A549 (cell line): ENCODE measurements at regions not wholly inside any gene's neighbourhood (a gene's known extent, or its start where the extent isn't known, plus 50 kb on each side); places are given as distances from the start of the nearest gene placed in this dataset.

Experiments
- ATAC-seq, 2 experiments: fragments of 200-7000 bp in 1 of 2; fragments of >200 bp in 1 of 2; cut with Nextera tagmentation in 1 of 2; cut with Tn5 transposase in 1 of 2; 3 replicates each; pipeline versions ENCODE4 v1.8.0 to v1.9.1; 2018 to 2020; ENCODE audit warnings: mild to moderate bottlenecking in 1 of 2, moderate library complexity in 1 of 2
- CTCF ChIA-PET: fragments of 300-600 bp; sonication (Branson Sonifier 250); formaldehyde crosslinking; extraction: SDS; loops from one replicate; lab custom pipeline; 2021; ENCODE audit warnings: antibody characterized with exemption, inconsistent platforms; lab: Yijun Ruan, JAX
- POLR2A ChIA-PET: fragments of 350-600 bp; formaldehyde crosslinking; extraction: SDS; loops from one replicate; lab custom pipeline; 2021; ENCODE audit warnings: antibody characterized with exemption, inconsistent platforms; lab: Yijun Ruan, JAX
- DNase-seq, 2 experiments: peaks; one replicate each; pipeline versions ENCODE4 v3.0.0 to v3.0.0-alpha.2; 2011 to 2016; ENCODE audit warnings: low read depth in 1 of 2, low spot score in 1 of 2
- FAIRE-seq: peaks from 2 replicates; lab custom pipeline; 2011; peaks lifted over from hg19 to GRCh38; lab: Jason Lieb, UNC
- H3K27ac ChIP-seq, 2 experiments: fragments of >200 bp; sonication (Bioruptor Twin); formaldehyde crosslinking; 3 replicates each; pipeline ENCODE4 v1.5.1; 2016 to 2017
- H3K4me1 ChIP-seq: fragments of >200 bp; sonication (Bioruptor Twin); formaldehyde crosslinking; 3 replicates; pipeline ENCODE4 v1.6.1; 2016
- H3K4me2 ChIP-seq: fragments of >200 bp; sonication (Bioruptor Twin); formaldehyde crosslinking; 3 replicates; pipeline ENCODE4 v1.6.1; 2016
- H3K4me3 ChIP-seq: fragments of >200 bp; sonication (Bioruptor Twin); formaldehyde crosslinking; 3 replicates; pipeline ENCODE4 v1.5.1; 2016
- H3K9me3 ChIP-seq: fragments of >200 bp; sonication (Bioruptor Twin); formaldehyde crosslinking; 3 replicates; pipeline ENCODE4 v1.6.1; 2016
- BCL3 ChIP-seq: fragments of >200 bp; sonication (Bioruptor Twin); formaldehyde crosslinking; IDR thresholded peaks from 3 replicates; pipeline ENCODE4 v1.6.1; 2016
- BHLHE40 ChIP-seq: IDR thresholded peaks from 2 replicates; pipeline ENCODE4 v1.6.1; 2012; ENCODE audit warnings: low read depth, low read length, inconsistent platforms
- CEBPB ChIP-seq, 2 experiments: fragments of >200 bp in 1 of 2; sonication (Bioruptor Twin) in 1 of 2; formaldehyde crosslinking in 1 of 2; IDR thresholded peaks; 2 replicates each; pipeline ENCODE4 v1.6.1; 2012 to 2016
- CHD2 ChIP-seq: fragments of 150-350 bp; IDR thresholded peaks from 2 replicates; pipeline ENCODE4 v1.6.1; 2014; ENCODE audit warnings: low read length; ENCODE audit not compliant: partially characterized antibody
- ELK1 ChIP-seq: fragments of 150-350 bp; IDR thresholded peaks from 2 replicates; pipeline ENCODE4 v1.6.1; 2014; ENCODE audit warnings: low read depth, mild to moderate bottlenecking, low read length
- FOSB ChIP-seq: fragments of 250-450 bp; sonication (Bioruptor Pico); IDR thresholded peaks from 2 replicates; pipeline ENCODE4 v1.5.0; 2020; ENCODE audit warnings: mild to moderate bottlenecking, moderate library complexity
- GATA3 ChIP-seq: IDR thresholded peaks from 2 replicates; pipeline ENCODE4 v1.6.1; 2012; ENCODE audit warnings: borderline replicate concordance
- HES2 ChIP-seq: fragments of >200 bp; sonication (Bioruptor Twin); formaldehyde crosslinking; IDR thresholded peaks from 2 replicates; pipeline ENCODE4 v1.6.1; 2016
- HOXA7 ChIP-seq: fragments of 250-450 bp; sonication (Bioruptor Pico); IDR thresholded peaks from 2 replicates; pipeline ENCODE4 v1.5.0; 2020; ENCODE audit warnings: mild to moderate bottlenecking, moderate library complexity
- HOXB5 ChIP-seq: fragments of 250-450 bp; sonication (Bioruptor Pico); IDR thresholded peaks from 2 replicates; pipeline ENCODE4 v1.5.0; 2020; ENCODE audit warnings: mild to moderate bottlenecking, moderate library complexity
- KDM1A ChIP-seq: fragments of 200-600 bp; sonication (generic); IDR thresholded peaks from 2 replicates; pipeline ENCODE4 v1.6.1; 2016; ENCODE audit warnings: low read depth, mild to moderate bottlenecking
- KDM5A ChIP-seq: fragments of 200-600 bp; sonication (generic); IDR thresholded peaks from 2 replicates; pipeline ENCODE4 v1.6.1; 2016; ENCODE audit warnings: antibody characterized with exemption, mild to moderate bottlenecking
- MAFK ChIP-seq: fragments of 450-650 bp; IDR thresholded peaks from 2 replicates; pipeline ENCODE4 v1.6.1; 2014; ENCODE audit not compliant: partially characterized antibody
- MAZ ChIP-seq: fragments of 150-350 bp; IDR thresholded peaks from 2 replicates; pipeline ENCODE4 v1.6.1; 2014; ENCODE audit warnings: antibody characterized with exemption, low read depth, low read length, borderline replicate concordance
- NR3C1 ChIP-seq: fragments of >200 bp; sonication (Bioruptor Twin); formaldehyde crosslinking; IDR thresholded peaks from 3 replicates; pipeline ENCODE4 v1.6.1; 2017
- POLR2AphosphoS2 ChIP-seq: conservative IDR thresholded peaks from 2 replicates; pipeline ENCODE4 v1.6.1; 2012; ENCODE audit warnings: low read length, improper control_type of control experiment, inconsistent platforms
- RCOR1 ChIP-seq: fragments of 150-350 bp; IDR thresholded peaks from 2 replicates; pipeline ENCODE4 v1.6.1; 2014; ENCODE audit warnings: antibody characterized with exemption, low read length, low read depth
- RFX5 ChIP-seq: fragments of 450-650 bp; IDR thresholded peaks from 2 replicates; pipeline ENCODE4 v1.7.1; 2014; ENCODE audit warnings: antibody characterized with exemption, mild to moderate bottlenecking, moderate library complexity
- RNF2 ChIP-seq: fragments of 200-600 bp; sonication (generic); IDR thresholded peaks from 2 replicates; pipeline ENCODE4 v1.6.1; 2016; ENCODE audit warnings: low read depth, mild to moderate bottlenecking, antibody characterized with exemption, moderate library complexity, borderline replicate concordance
- SMC3 ChIP-seq: fragments of >200 bp; sonication (Bioruptor Twin); formaldehyde crosslinking; IDR thresholded peaks from 3 replicates; pipeline ENCODE4 v1.6.1; 2018; ENCODE audit warnings: inconsistent platforms
- USF2 ChIP-seq: fragments of 450-650 bp; IDR thresholded peaks from 2 replicates; pipeline ENCODE4 v1.6.1; 2014; ENCODE audit warnings: antibody characterized with exemption
- ZC3H11A ChIP-seq: fragments of 450-650 bp; IDR thresholded peaks from 2 replicates; pipeline ENCODE4 v1.6.1; 2014; ENCODE audit warnings: antibody characterized with exemption, mild to moderate bottlenecking
- ZFP36 ChIP-seq: fragments of 450-650 bp; IDR thresholded peaks from 2 replicates; pipeline ENCODE4 v1.6.1; 2014; ENCODE audit warnings: borderline replicate concordance; ENCODE audit not compliant: partially characterized antibody
- ZSCAN20 ChIP-seq: fragments of 250-450 bp; sonication (Bioruptor Pico); IDR thresholded peaks from 2 replicates; pipeline ENCODE4 v1.8.0; 2022; ENCODE audit warnings: mild to moderate bottlenecking, moderate library complexity
- WGBS: methylation state at CpG from one replicate; pipeline ENCODE4 v1.1.6; 2017; ENCODE audit errors: missing lambda C conversion rate; 5-methylcytosine and 5-hydroxymethylcytosine counted together

GRCh38 chr7:50185208-50185607 is 92.2 kb upstream of the ZPBP start:
- Histone ChIP-seq H3K27ac (no peak overlapping the region), H3K9me3 (no peaks in the 10 kb centered on the region), H3K4me1 (no peaks in the 10 kb centered on the region), H3K4me2 (no peak overlapping the region), H3K4me3 (no peak overlapping the region)
- FAIRE-seq: no peak
- no peak for TF ChIP-seq NR3C1
- TF ChIP-seq RNF2: no peak
- TF ChIP-seq ELK1: no peak
- no peak for TF ChIP-seq MAZ
- ATAC-seq: no peak
- WGBS: 25% methylated on average over 4 of the region's 4 CpGs
- no peak for DNase-seq
- ChIA-PET CTCF (interaction anchor here (1.4 kb wide), 1 partner anchor 232 kb away, joined by 4 read pairs; no protein-coding TSS in a partner anchor), POLR2A (no interaction called here)

- ChIA-PET CTCF (interaction anchor here (1.4 kb wide), 1 partner anchor 233 kb away, joined by 4 read pairs; no protein-coding TSS in a partner anchor), POLR2A (no interaction called here)
- WGBS: 53% methylated on average over 11 of the region's 11 CpGs
- no peak overlapping the region for H3K4me3 ChIP-seq
- ATAC-seq (no peak), FAIRE-seq (no peak), DNase-seq (no peak)
- no peak overlapping the region for H3K27ac ChIP-seq
- TF ChIP-seq GATA3 (no peak), HES2 (no peak), RNF2 (no peak), KDM5A (no peak), HOXB5 (CRISPR knock-in tag) (no peak), CEBPB (IDR thresholded peaks at IDR 0.05) (no peak), BHLHE40 (no peak), POLR2AphosphoS2 (no peak), KDM1A (no peak)
- H3K4me1 ChIP-seq: no peaks in the 10 kb centered on the region
- no peak overlapping the region for H3K4me2 ChIP-seq
- H3K9me3 ChIP-seq: no peaks in the 10 kb centered on the region
Measured at GRCh38 chr7:50184271-50184990, 91.4 kb upstream of the ZPBP start.

- WGBS: 13% methylated on average over 3 of the region's 3 CpGs
- POLR2A ChIA-PET: no interaction called here
- ATAC-seq (no peak), DNase-seq (no peak), FAIRE-seq (no peak)
- no peaks in the 10 kb centered on the region for H3K9me3 ChIP-seq
- no peak overlapping the region for H3K4me2 ChIP-seq
- no peak for TF ChIP-seq MAFK
- TF ChIP-seq ZFP36: no peak
- TF ChIP-seq HOXA7 (CRISPR knock-in tag): no peak
- TF ChIP-seq GATA3: no peak
- TF ChIP-seq USF2: no peak
- TF ChIP-seq BCL3: no peak
- no peak for TF ChIP-seq RFX5
- TF ChIP-seq ZSCAN20 (CRISPR knock-in tag): no peak
- TF ChIP-seq ZC3H11A: no peak
- no peak for TF ChIP-seq CHD2
- no peak for TF ChIP-seq SMC3
- TF ChIP-seq FOSB: no peak
- no peak for TF ChIP-seq RCOR1
- H3K4me3 ChIP-seq: no peak overlapping the region
- no peak overlapping the region for H3K27ac ChIP-seq
- no peaks in the 10 kb centered on the region for H3K4me1 ChIP-seq
- CTCF ChIA-PET: interaction anchor here (0.9 to 1.1 kb wide), 2 partner anchors 19 to 959 kb away, joined by 3 to 7 read pairs; no protein-coding TSS in a partner anchor
Measured at GRCh38 chr7:50182759-50183158, 89.7 kb upstream of the ZPBP start.
